ENCODE measurements at regions not wholly inside any gene's neighbourhood (a gene's known extent, or its start where the extent isn't known, plus 50 kb on each side); places are given as distances from the start of the nearest gene placed in this dataset.

DNA sequence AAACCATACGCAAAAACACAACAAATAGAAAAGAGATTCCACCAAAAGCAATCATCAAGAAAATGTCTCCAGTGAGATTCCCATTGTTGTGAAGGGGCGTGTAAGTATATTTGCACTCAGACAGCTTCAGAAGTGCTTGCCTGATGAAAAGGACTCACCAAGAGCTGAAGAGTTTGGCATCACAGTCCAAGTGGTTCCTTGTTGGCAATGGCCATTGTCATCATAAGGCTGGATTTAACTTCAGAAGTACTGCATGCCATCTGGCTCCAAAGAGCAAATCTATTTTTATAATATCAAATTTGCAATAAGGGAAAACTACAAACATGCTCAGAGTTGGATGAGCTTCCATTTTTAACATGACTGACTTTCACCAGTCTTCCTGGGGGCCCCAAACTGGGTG is 505.3 kb upstream of the NR2F2 start:
- H3K9ac ChIP-seq (ENCODE audit: insufficient read length, low read depth), result no peak overlapping the region
- no peak for TF ChIP-seq YY1 (IDR thresholded peaks at IDR 0.05; ENCODE audit: insufficient read depth, insufficient read length)
- H3K27me3 ChIP-seq (ENCODE audit: insufficient read depth, insufficient read length), result no peaks in the 10 kb centered on the region
- H3K4me1 ChIP-seq (ENCODE audit: insufficient read depth, insufficient read length), result no peaks in the 10 kb centered on the region
- no peaks in the 10 kb centered on the region for H3K9me3 ChIP-seq (ENCODE audit: insufficient read depth, low read length)
- no peak overlapping the region for H3K4me3 ChIP-seq (ENCODE audit: insufficient read length, low read depth)
- no peaks in the 10 kb centered on the region for H3K36me3 ChIP-seq (ENCODE audit: insufficient read depth, insufficient read length, low read length)
- DNase-seq (ENCODE audit: low read depth, low spot score), result no peak

DNA sequence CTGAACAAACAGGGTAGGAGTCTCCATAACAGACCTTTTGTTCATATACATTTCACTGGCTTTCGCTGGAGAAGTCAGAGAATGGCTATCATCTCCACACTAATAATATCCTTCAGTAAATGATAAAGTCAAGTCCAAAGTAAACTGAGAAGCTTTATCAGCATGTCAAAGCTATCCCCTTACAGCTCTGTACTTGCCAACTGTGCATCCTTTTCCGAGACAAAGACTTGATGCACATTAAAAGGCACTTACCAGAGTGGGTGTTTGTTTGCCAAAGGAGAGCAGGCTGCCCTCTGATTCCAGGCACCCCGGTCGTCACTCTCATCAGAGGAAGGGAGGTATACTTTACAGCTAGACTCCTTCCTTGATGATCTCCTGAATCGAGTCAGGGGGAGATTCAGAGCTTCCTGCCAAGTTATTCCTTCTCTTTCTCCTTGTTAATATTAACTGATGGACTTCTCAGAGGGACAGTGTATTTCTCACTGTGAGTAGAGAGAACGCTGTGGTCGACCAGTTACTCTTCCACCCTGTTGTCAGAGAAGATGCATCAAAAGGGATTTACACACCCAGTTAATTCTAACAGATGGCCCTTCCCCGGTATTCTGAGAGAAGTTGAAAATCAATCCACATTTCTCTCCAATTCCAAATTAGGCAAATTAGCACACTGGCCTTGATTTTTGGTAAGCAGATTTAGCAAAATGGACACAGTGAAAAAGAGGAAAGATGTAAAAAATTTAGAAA is 504.7 kb upstream of the NR2F2 start:
- Histone ChIP-seq H3K9me3 (ENCODE audit: insufficient read depth, low read length) (no peaks in the 10 kb centered on the region), H3K36me3 (ENCODE audit: insufficient read depth, insufficient read length, low read length) (no peaks in the 10 kb centered on the region), H3K4me3 (ENCODE audit: insufficient read length, low read depth) (no peak overlapping the region), H3K27me3 (ENCODE audit: insufficient read depth, insufficient read length) (no peaks in the 10 kb centered on the region), H3K4me1 (ENCODE audit: insufficient read depth, insufficient read length) (no peaks in the 10 kb centered on the region), H3K9ac (ENCODE audit: insufficient read length, low read depth) (no peak overlapping the region)
- TF ChIP-seq YY1 (IDR thresholded peaks at IDR 0.05; ENCODE audit: insufficient read depth, insufficient read length) (no peak), ZNF274 (IDR thresholded peaks at IDR 0.05; ENCODE audit: low read depth, low read length) (no peak), SUZ12 (IDR thresholded peaks at IDR 0.05; ENCODE audit: extremely low read depth, insufficient read depth, insufficient read length) (no peak)
- DNase-seq (ENCODE audit: low read depth, low spot score), result no peak

DNA sequence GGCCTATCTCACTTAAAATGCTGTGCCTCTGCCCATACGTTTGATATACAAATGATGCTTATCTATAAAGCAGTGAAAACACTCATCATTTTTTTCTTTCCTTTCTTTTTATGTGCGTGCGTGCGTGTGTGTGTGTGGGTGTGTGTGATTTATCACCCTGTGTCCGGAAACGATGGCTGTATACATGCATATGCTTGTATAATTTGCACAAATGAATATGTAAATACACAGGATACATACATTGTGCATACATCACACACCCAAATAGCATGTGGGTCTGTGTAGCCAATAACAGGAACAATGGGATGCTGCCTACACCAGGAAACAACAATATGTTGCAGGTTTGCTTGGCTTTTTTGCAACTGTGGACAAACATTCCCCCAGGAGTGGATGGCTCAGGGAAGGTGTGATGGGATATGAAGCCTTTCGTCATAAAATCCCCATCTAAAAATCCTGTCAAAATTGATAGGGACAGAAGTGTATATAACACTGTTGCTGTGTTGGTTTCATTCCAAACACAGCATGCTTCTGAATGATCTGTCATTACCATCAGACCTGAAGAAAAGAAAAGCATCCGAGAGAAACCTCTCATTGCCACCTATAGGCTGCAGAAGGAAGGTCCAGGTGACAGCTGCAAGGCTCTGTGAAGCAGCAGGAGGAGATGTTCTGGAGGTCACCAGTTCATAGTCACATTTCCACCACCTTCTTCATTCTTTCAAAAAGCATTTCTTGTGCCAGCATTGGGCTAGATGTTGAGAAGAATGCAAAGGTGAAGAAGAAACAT is 503.9 kb upstream of the NR2F2 start:
- Histone ChIP-seq H3K36me3 (ENCODE audit: insufficient read depth, insufficient read length, low read length) (no peaks in the 10 kb centered on the region), H3K9me3 (ENCODE audit: insufficient read depth, low read length) (no peaks in the 10 kb centered on the region), H3K9ac (ENCODE audit: insufficient read length, low read depth) (no peak overlapping the region), H3K27me3 (ENCODE audit: insufficient read depth, insufficient read length) (no peaks in the 10 kb centered on the region), H3K4me1 (ENCODE audit: insufficient read depth, insufficient read length) (no peaks in the 10 kb centered on the region), H3K4me3 (ENCODE audit: insufficient read length, low read depth) (no peak overlapping the region)
- peak; percentile 11 for DNase-seq (ENCODE audit: low read depth, low spot score)
- no peak for TF ChIP-seq ZNF274 (IDR thresholded peaks at IDR 0.05; ENCODE audit: low read depth, low read length)
- TF ChIP-seq SUZ12 (IDR thresholded peaks at IDR 0.05; ENCODE audit: extremely low read depth, insufficient read depth, insufficient read length), result no peak
- TF ChIP-seq YY1 (IDR thresholded peaks at IDR 0.05; ENCODE audit: insufficient read depth, insufficient read length), result no peak

DNA sequence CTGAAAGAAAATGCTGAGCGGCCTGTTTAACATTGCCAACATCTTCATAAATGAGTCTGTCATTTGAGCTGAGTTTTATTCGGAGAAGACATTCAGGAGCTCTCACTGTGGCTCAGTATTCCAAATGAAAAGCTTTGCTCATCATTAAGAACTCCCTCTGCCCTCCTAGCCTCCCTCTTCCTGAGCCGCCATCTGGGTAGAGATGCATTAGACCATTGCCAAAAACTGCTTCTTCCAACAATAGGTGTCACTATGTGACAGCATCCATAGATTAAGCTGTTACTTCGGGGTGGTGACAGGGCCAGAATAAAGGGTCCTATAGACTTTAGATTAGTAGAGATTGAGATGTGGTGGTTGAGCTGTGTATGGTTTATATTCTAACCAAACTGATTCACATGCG is 501.4 kb upstream of the NR2F2 start:
- no peak for DNase-seq (ENCODE audit: low read depth, low spot score)
- no peaks in the 10 kb centered on the region for H3K9me3 ChIP-seq (ENCODE audit: insufficient read depth, low read length)
- TF ChIP-seq ZNF274 (IDR thresholded peaks at IDR 0.05; ENCODE audit: low read depth, low read length) (no peak), YY1 (IDR thresholded peaks at IDR 0.05; ENCODE audit: insufficient read depth, insufficient read length) (no peak), SUZ12 (IDR thresholded peaks at IDR 0.05; ENCODE audit: extremely low read depth, insufficient read depth, insufficient read length) (no peak)
- no peaks in the 10 kb centered on the region for H3K36me3 ChIP-seq (ENCODE audit: insufficient read depth, insufficient read length, low read length)
- H3K4me1 ChIP-seq (ENCODE audit: insufficient read depth, insufficient read length), result no peaks in the 10 kb centered on the region
- H3K9ac ChIP-seq (ENCODE audit: insufficient read length, low read depth), result no peak overlapping the region
- H3K4me3 ChIP-seq (ENCODE audit: insufficient read length, low read depth), result no peak overlapping the region
- no peaks in the 10 kb centered on the region for H3K27me3 ChIP-seq (ENCODE audit: insufficient read depth, insufficient read length)

DNA sequence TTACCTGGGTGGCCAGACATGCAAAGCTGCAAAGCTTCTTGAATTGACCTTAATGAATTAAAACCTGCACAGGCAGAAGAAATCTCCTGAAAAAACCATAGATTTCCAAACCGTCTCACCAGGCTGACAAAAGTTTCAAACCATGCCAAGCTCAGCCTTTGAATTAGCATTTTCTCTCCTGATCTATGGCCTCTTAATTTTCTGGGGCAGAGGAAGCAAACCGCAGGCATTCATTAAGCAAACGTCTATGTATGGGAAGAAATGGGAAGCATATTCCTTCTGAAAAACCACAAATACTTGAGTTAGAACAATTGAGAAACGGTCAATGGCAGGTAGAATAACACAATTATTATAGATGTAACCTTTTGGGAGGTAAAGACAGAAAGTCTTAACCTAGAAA is 500.2 kb upstream of the NR2F2 start:
- Histone ChIP-seq H3K4me1 (ENCODE audit: insufficient read depth, insufficient read length) (no peaks in the 10 kb centered on the region), H3K27me3 (ENCODE audit: insufficient read depth, insufficient read length) (no peaks in the 10 kb centered on the region), H3K4me3 (ENCODE audit: insufficient read length, low read depth) (no peak overlapping the region), H3K9ac (ENCODE audit: insufficient read length, low read depth) (no peak overlapping the region), H3K36me3 (ENCODE audit: insufficient read depth, insufficient read length, low read length) (no peaks in the 10 kb centered on the region), H3K9me3 (ENCODE audit: insufficient read depth, low read length) (no peaks in the 10 kb centered on the region)
- DNase-seq (ENCODE audit: low read depth, low spot score), result no peak
- TF ChIP-seq SUZ12 (IDR thresholded peaks at IDR 0.05; ENCODE audit: extremely low read depth, insufficient read depth, insufficient read length), result no peak

DNA sequence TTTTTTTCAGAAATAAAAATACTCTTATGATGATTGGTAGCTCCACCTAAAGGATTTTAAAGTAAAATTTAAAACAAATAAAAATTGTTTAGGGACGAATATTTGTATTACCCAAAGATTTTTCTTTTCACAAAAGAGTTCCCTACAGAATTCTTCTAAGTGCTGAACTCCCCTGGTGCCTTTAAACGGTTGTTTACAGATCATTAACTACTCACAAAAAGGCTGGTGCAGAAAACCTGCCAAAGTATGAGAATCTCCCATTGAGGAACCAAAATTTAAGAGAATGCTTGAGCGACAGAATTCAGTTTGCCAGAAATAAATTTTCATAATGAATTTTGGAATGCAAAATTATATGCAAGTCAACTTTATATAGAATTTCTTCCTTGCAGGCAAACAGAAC is 497.8 kb upstream of the NR2F2 start:
- Histone ChIP-seq H3K4me1 (ENCODE audit: insufficient read depth, insufficient read length) (no peaks in the 10 kb centered on the region), H3K9me3 (ENCODE audit: insufficient read depth, low read length) (no peaks in the 10 kb centered on the region), H3K27me3 (ENCODE audit: insufficient read depth, insufficient read length) (no peaks in the 10 kb centered on the region), H3K36me3 (ENCODE audit: insufficient read depth, insufficient read length, low read length) (no peaks in the 10 kb centered on the region), H3K9ac (ENCODE audit: insufficient read length, low read depth) (no peak overlapping the region), H3K4me3 (ENCODE audit: insufficient read length, low read depth) (no peak overlapping the region)
- DNase-seq (ENCODE audit: low read depth, low spot score), result no peak
- TF ChIP-seq ZNF274 (IDR thresholded peaks at IDR 0.05; ENCODE audit: low read depth, low read length) (no peak), SUZ12 (IDR thresholded peaks at IDR 0.05; ENCODE audit: extremely low read depth, insufficient read depth, insufficient read length) (no peak), YY1 (IDR thresholded peaks at IDR 0.05; ENCODE audit: insufficient read depth, insufficient read length) (no peak)

DNA sequence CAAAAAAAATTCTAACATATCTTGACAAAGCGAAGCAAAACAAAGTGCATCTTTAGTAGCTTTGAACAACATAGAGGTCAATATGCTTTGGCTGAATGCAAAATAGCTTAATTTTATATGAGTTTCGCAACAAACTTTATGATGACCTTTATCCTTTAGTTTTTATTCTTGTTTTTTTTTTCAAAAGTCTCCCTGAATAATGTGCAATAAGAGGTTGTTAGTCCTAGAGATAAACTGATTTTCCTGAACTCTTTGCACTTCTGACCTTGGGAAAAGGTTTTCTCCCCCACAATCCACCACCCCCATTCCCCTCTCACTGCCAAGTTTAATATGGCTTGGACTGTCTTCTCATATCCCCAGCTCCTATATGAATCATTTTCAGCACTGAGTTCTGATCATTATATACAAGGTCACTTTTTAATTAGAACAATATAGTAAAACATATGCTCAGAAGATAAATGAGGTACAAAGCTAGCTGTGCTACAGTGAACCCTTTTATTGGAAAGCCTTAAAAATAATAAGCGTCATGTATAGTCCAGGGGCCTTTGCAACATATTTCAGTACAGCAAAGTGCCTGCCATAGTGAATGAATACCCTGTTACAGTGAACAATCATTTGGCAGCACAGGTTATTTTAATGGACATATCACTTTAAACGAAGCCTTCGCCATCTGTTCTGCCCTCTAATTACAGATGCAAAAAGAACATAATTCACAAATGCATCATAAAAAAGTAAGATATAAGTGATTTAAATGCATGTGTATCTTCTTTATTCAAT is 496.3 kb upstream of the NR2F2 start:
- no peaks in the 10 kb centered on the region for H3K27me3 ChIP-seq (ENCODE audit: insufficient read depth, insufficient read length)
- H3K4me3 ChIP-seq (ENCODE audit: insufficient read length, low read depth), result no peak overlapping the region
- no peak for TF ChIP-seq YY1 (IDR thresholded peaks at IDR 0.05; ENCODE audit: insufficient read depth, insufficient read length)
- TF ChIP-seq SUZ12 (IDR thresholded peaks at IDR 0.05; ENCODE audit: extremely low read depth, insufficient read depth, insufficient read length), result no peak
- TF ChIP-seq ZNF274 (IDR thresholded peaks at IDR 0.05; ENCODE audit: low read depth, low read length), result no peak
- H3K9me3 ChIP-seq (ENCODE audit: insufficient read depth, low read length), result no peaks in the 10 kb centered on the region
- no peaks in the 10 kb centered on the region for H3K4me1 ChIP-seq (ENCODE audit: insufficient read depth, insufficient read length)
- DNase-seq (ENCODE audit: low read depth, low spot score), result no peak
- no peak overlapping the region for H3K9ac ChIP-seq (ENCODE audit: insufficient read length, low read depth)
- no peaks in the 10 kb centered on the region for H3K36me3 ChIP-seq (ENCODE audit: insufficient read depth, insufficient read length, low read length)
